ENCODE measurements at regions not wholly inside any gene's neighbourhood (a gene's known extent, or its start where the extent isn't known, plus 50 kb on each side); places are given as distances from the start of the nearest gene placed in this dataset.

GRCh38 chr5:85784746-85785145 is 833.0 kb upstream of the COX7C start (continued):
- TF ChIP-seq RBBP5 (IDR thresholded peaks at IDR 0.05; ENCODE audit: borderline replicate concordance, low read depth, low read length) = no peak
- no peak for TF ChIP-seq YY1 (IDR thresholded peaks at IDR 0.05; ENCODE audit: low read depth, low read length)

Measured in H1 (cell line).